Peyer's patch (tissue), 4 donors: ENCODE measurements at regions not wholly inside any gene's neighbourhood (a gene's known extent, or its start where the extent isn't known, plus 50 kb on each side); places are given as distances from the start of the nearest gene placed in this dataset.

Experiments
- POLR2A ChIP-seq, 2 donors: fragments of 450-650 bp; IDR thresholded peaks; one replicate each; pipeline ENCODE4 v1.5.1; 2017; ENCODE audit warnings: antibody characterized with exemption in 2 of 2, mild to moderate bottlenecking in 2 of 2, moderate library complexity in 2 of 2
- TF ChIP-seq, protein P1 (sequence below), 6 experiments: fragments of 450-650 bp in 4 of 6; fragments of 200-600 bp in 2 of 6; sonication (generic) in 1 of 6; IDR thresholded peaks; one replicate each; pipeline ENCODE4 v1.5.1; 2017 to 2019; ENCODE audit warnings: antibody characterized with exemption in 6 of 6, mild to moderate bottlenecking in 3 of 6, moderate library complexity in 1 of 6

DNA sequence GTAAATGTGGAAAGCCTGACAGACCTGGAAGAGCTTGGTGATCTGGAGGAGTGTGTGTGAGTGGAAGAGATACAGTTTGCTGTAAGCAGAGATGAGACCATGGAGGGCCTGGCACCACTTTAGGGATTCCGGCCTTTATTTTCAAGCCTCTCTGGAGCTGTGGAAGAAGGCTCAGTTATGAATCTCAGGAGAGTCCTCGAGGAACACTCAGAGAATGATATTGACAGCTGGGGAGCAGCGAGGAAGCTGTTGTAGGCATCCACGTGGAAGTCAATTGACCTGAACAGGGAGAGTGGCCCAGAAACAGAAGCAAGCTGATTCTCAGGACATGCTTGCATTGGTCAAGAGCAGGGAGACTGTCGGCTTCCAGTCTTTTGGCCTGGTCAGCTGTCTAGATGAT, 108.4 kb upstream of the FOXQ1 start:
- TF ChIP-seq, protein P1, sequence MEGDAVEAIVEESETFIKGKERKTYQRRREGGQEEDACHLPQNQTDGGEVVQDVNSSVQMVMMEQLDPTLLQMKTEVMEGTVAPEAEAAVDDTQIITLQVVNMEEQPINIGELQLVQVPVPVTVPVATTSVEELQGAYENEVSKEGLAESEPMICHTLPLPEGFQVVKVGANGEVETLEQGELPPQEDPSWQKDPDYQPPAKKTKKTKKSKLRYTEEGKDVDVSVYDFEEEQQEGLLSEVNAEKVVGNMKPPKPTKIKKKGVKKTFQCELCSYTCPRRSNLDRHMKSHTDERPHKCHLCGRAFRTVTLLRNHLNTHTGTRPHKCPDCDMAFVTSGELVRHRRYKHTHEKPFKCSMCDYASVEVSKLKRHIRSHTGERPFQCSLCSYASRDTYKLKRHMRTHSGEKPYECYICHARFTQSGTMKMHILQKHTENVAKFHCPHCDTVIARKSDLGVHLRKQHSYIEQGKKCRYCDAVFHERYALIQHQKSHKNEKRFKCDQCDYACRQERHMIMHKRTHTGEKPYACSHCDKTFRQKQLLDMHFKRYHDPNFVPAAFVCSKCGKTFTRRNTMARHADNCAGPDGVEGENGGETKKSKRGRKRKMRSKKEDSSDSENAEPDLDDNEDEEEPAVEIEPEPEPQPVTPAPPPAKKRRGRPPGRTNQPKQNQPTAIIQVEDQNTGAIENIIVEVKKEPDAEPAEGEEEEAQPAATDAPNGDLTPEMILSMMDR (IDR thresholded peaks at IDR 0.05) = no peak
- no peak for TF ChIP-seq POLR2A (IDR thresholded peaks at IDR 0.05)
